ENCODE measurements at regions not wholly inside any gene's neighbourhood (a gene's known extent, or its start where the extent isn't known, plus 50 kb on each side); places are given as distances from the start of the nearest gene placed in this dataset.
A peak's percentile ranks its signal among the peaks of the same experiment; 100 is the strongest.

- DNase-seq: no peak
Observed at GRCh38 chr6:9464583-9464982, 950.3 kb downstream of the TFAP2A start.

- no peak for DNase-seq
Observed at GRCh38 chr6:9463311-9463710, 951.6 kb downstream of the TFAP2A start.

- DNase-seq: no peak
Observed at GRCh38 chr6:9461188-9461587, 953.7 kb downstream of the TFAP2A start.

GRCh38 chr6:9458424-9458823 lies 956.5 kb downstream of the TFAP2A start:
- DNase-seq: no peak

- DNase-seq: no peak
Observed at GRCh38 chr6:9455864-9456658, 958.8 kb downstream of the TFAP2A start.

- DNase-seq: no peak
Observed at GRCh38 chr6:9439621-9440330, 975.1 kb downstream of the TFAP2A start.

- no peak for DNase-seq
Observed at GRCh38 chr6:9437836-9438235, 977.0 kb downstream of the TFAP2A start.

- no peak for DNase-seq
Observed at GRCh38 chr6:9435281-9435680, 979.6 kb downstream of the TFAP2A start.

- no peak for DNase-seq
Observed at GRCh38 chr6:9431945-9432344, 982.9 kb downstream of the TFAP2A start.

- no peak for DNase-seq
Observed at GRCh38 chr6:9428421-9429172, 986.3 kb downstream of the TFAP2A start.

- no peak for DNase-seq
Observed at GRCh38 chr6:9422138-9422537, 986.8 kb upstream of the SLC35B3 start.

- DNase-seq: no peak
Observed at GRCh38 chr6:9420316-9421015, 985.1 kb upstream of the SLC35B3 start.

GRCh38 chr6:9417400-9417799 lies 982.1 kb upstream of the SLC35B3 start:
- no peak for DNase-seq

GRCh38 chr6:9412951-9413559 lies 977.7 kb upstream of the SLC35B3 start:
- DNase-seq: peak; percentile 13

- peak; percentile 14 for DNase-seq
Observed at GRCh38 chr6:9409126-9409525, 973.8 kb upstream of the SLC35B3 start.

- DNase-seq: peak; percentile 9
Observed at GRCh38 chr6:9408402-9409117, 973.2 kb upstream of the SLC35B3 start.

GRCh38 chr6:9405825-9406224 lies 970.5 kb upstream of the SLC35B3 start:
- no peak for DNase-seq

- DNase-seq: no peak
Observed at GRCh38 chr6:9405369-9405768, 970.0 kb upstream of the SLC35B3 start.

GRCh38 chr6:9404351-9405146 lies 969.2 kb upstream of the SLC35B3 start:
- no peak for DNase-seq

- DNase-seq: no peak
Observed at GRCh38 chr6:9403736-9404135, 968.4 kb upstream of the SLC35B3 start.
